GM18909 (cell line): ENCODE measurements at regions not wholly inside any gene's neighbourhood (a gene's known extent, or its start where the extent isn't known, plus 50 kb on each side); places are given as distances from the start of the nearest gene placed in this dataset.
"Not testable (repeated sequence)": the region's sequence is repeated elsewhere in the genome, so short reads cannot be mapped to it uniquely, and the experiment has no call there.

ENCODE experiments used
- ATAC-seq: cut with Tn5 transposase; IDR thresholded peaks from one replicate; pipeline ENCODE4 v1.9.1; 2021; ENCODE audit warnings: mild to moderate bottlenecking; ENCODE audit not compliant: unreplicated experiment, poor library complexity

- ATAC-seq = no peak
Measured at GRCh38 chr13:44786756-44787155, 202.5 kb downstream of the NUFIP1 start.

GRCh38 chr13:44785401-44785800 is 203.9 kb downstream of the NUFIP1 start:
- no peak for ATAC-seq

- ATAC-seq = no peak
Measured at GRCh38 chr13:44784708-44785080, 204.6 kb downstream of the NUFIP1 start.

GRCh38 chr13:44783994-44784707 is 205.1 kb downstream of the NUFIP1 start:
- no peak for ATAC-seq

- no peak for ATAC-seq
Measured at GRCh38 chr13:44780591-44781280, 204.6 kb upstream of the TSC22D1 start.

GRCh38 chr13:44778761-44779484 is 202.8 kb upstream of the TSC22D1 start:
- ATAC-seq = no peak

- ATAC-seq = not testable (repeated sequence)
Measured at GRCh38 chr13:44775290-44775689, 199.2 kb upstream of the TSC22D1 start.

GRCh38 chr13:44770951-44771350 is 194.8 kb upstream of the TSC22D1 start:
- ATAC-seq = no peak

GRCh38 chr13:44769686-44770085 is 193.6 kb upstream of the TSC22D1 start:
- ATAC-seq = no peak

- ATAC-seq = no peak
Measured at GRCh38 chr13:44768775-44769581, 192.8 kb upstream of the TSC22D1 start.

GRCh38 chr13:44768239-44768638 is 192.1 kb upstream of the TSC22D1 start:
- no peak for ATAC-seq

- ATAC-seq = no peak
Measured at GRCh38 chr13:44765001-44765471, 188.9 kb upstream of the TSC22D1 start.

GRCh38 chr13:44764302-44764692 is 188.2 kb upstream of the TSC22D1 start:
- ATAC-seq = no peak

GRCh38 chr13:44763615-44764301 is 187.6 kb upstream of the TSC22D1 start:
- ATAC-seq = peak; percentile 45

- ATAC-seq = no peak
Measured at GRCh38 chr13:44762911-44763310, 186.8 kb upstream of the TSC22D1 start.

GRCh38 chr13:44760434-44760833 is 184.3 kb upstream of the TSC22D1 start:
- no peak for ATAC-seq

GRCh38 chr13:44759384-44760360 is 183.5 kb upstream of the TSC22D1 start:
- no peak for ATAC-seq

- ATAC-seq = no peak
Measured at GRCh38 chr13:44758630-44759383, 182.7 kb upstream of the TSC22D1 start.
